ENCODE measurements at regions not wholly inside any gene's neighbourhood (a gene's known extent, or its start where the extent isn't known, plus 50 kb on each side); places are given as distances from the start of the nearest gene placed in this dataset.

DNA sequence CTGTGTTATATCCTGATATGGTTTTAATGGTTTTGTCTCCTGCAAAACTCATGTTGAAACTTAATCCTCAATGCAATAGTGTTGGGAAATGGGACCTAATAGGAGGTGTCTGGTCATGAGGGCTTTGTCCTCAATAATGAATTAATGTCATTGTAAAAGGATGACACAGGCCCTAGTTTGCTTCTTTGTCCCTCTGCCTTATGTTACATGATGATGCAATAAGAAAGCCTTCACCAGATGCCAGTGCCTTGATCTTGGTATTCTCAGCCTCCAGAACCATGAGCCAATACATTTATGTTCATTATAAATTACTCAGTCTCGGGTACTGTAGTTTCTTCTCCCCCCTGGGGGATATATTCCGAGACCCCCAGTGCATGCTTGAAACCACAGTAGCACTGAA, 1247.4 kb upstream of the SORCS1 start:
- no peak overlapping the region for H3K4me3 Mint-ChIP-seq
- H3K27ac Mint-ChIP-seq: no peak overlapping the region
- H3K9me3 Mint-ChIP-seq (ENCODE audit: low read depth): peaks cover 3% of the 10 kb centered on the region
- H3K36me3 Mint-ChIP-seq: no peaks in the 10 kb centered on the region
- H3K27me3 Mint-ChIP-seq: no peaks in the 10 kb centered on the region
- H3K4me1 Mint-ChIP-seq (ENCODE audit: low read depth): no peaks in the 10 kb centered on the region

DNA sequence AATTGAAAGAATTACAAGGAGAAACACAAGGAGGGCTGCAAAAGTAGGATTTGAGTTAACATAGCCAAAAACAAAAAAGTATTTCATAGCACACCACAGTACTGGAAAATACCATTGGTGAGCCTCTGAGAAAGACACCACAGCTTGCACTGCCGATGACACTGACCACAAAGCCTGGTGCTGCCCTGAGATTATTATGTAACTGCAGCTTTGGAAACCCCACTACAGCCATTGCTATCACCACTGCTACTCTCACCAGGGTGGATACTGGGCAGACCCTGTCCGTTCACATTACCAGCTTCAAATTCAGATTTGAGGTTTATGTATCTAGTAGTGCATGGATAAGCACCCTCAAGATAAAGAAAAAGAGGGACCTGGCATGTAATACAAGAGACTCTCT, 1246.7 kb upstream of the SORCS1 start:
- Mint-ChIP-seq H3K36me3 (no peaks in the 10 kb centered on the region), H3K9me3 (ENCODE audit: low read depth) (peaks cover 1% of the 10 kb centered on the region), H3K27me3 (no peaks in the 10 kb centered on the region), H3K4me3 (no peak overlapping the region), H3K4me1 (ENCODE audit: low read depth) (no peaks in the 10 kb centered on the region), H3K27ac (no peak overlapping the region)

DNA sequence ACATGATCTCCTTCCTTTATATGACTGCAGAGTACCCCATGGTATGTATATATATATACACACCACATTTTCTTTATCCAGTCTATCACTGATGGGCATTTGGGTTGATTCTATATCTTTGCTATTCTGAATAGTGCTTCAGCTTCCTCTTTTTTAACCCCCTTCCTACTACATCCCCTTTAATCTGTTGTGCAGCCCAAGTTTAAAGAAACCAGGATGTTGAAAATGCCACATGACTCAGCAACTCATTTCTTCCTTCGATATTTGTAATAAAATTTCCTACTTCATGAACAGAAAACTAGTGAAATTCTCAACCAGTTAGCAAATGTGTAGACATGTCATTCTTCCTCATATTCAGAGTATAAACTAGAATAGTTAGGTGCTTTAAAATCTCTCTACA, 1245.7 kb upstream of the SORCS1 start:
- H3K27ac Mint-ChIP-seq: no peak overlapping the region
- H3K27me3 Mint-ChIP-seq: no peaks in the 10 kb centered on the region
- no peaks in the 10 kb centered on the region for H3K9me3 Mint-ChIP-seq (ENCODE audit: low read depth)
- H3K36me3 Mint-ChIP-seq: no peaks in the 10 kb centered on the region
- no peaks in the 10 kb centered on the region for H3K4me1 Mint-ChIP-seq (ENCODE audit: low read depth)
- H3K4me3 Mint-ChIP-seq: no peak overlapping the region

DNA sequence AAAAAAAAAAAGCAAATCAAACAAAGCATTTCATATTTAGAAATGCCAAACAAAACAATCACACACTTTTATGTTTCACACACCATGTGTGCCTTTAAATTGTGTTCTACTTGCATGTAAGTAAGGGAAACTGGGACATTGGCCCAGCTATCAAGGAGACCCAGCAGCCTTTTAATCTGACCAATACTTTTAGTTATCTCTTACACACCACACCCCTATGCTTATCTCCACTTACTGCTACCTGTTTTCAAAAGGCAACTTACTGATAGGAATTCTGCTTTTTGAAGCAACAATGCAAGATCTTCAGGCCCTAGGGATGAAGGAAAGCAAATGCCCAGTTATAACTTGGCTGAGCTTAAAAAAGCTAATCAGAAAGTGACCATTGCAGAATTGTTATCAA, 1244.8 kb upstream of the SORCS1 start:
- Mint-ChIP-seq H3K27me3 (no peaks in the 10 kb centered on the region), H3K36me3 (no peaks in the 10 kb centered on the region), H3K4me1 (ENCODE audit: low read depth) (no peaks in the 10 kb centered on the region), H3K27ac (no peak overlapping the region), H3K4me3 (no peak overlapping the region), H3K9me3 (ENCODE audit: low read depth) (no peaks in the 10 kb centered on the region)

DNA sequence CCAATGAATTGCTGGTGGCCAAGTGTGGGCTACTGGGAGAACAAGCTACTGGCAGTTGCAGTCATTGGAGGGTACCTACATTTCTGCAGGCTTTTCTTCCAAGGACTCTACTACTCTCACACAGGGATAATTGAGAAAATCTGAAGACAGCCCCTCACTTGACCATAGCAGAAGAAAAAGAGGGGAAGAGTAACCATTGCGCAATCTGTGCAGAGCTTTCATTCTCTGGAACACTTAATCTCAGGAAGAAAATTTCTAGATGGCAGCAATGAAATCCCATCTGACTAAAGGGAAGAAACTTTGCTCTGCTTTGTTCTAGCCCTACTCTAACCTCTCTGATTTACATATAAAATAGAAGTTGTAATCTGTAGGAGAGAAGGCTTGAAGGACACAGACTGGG, 1239.6 kb upstream of the SORCS1 start:
- Mint-ChIP-seq H3K4me1 (ENCODE audit: low read depth) (no peaks in the 10 kb centered on the region), H3K27me3 (no peaks in the 10 kb centered on the region), H3K27ac (no peak overlapping the region), H3K36me3 (no peaks in the 10 kb centered on the region), H3K9me3 (ENCODE audit: low read depth) (no peaks in the 10 kb centered on the region), H3K4me3 (no peak overlapping the region)

DNA sequence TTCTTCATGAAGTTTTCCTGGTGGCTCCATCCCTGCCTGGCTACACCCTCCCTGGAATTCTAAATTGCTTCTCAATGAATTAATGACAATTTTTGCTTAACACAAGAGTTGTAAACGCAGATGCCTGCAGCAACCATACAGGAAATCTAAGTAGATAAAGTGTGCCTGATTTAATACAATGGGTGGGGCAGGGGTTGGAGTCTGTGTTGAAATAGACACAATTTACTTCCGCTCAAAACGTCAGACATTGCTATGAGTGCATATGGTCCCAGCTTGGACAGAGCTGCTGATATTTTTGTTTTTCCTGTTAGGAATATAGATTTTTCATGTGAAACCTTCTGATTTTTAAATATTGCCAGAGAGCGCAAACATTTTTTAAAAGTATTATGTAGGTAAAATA, 1235.0 kb upstream of the SORCS1 start:
- no peak overlapping the region for H3K4me3 Mint-ChIP-seq
- no peak overlapping the region for H3K27ac Mint-ChIP-seq
- no peaks in the 10 kb centered on the region for H3K27me3 Mint-ChIP-seq
- no peaks in the 10 kb centered on the region for H3K36me3 Mint-ChIP-seq
- H3K4me1 Mint-ChIP-seq (ENCODE audit: low read depth): no peaks in the 10 kb centered on the region
- H3K9me3 Mint-ChIP-seq (ENCODE audit: low read depth): peaks cover 3% of the 10 kb centered on the region

DNA sequence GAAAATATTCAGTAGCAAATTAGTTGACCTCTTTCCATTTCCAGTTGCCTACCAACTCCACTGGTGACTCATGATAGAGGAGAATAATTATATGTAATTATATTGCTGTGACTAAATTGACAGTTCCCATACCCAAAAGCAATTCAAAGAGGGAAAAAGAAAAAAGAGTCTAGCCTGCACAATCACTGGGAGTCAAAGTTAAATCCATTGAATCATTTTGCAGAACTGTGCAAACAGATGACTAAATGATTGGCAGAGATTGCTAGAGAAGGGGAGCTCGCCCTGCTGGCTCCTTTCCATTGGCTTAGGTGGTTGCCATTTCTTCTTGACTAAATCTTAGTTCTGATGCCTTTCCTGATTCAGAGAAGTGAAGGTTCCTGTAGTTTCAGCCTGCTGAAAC, 1228.6 kb upstream of the SORCS1 start:
- no peaks in the 10 kb centered on the region for H3K36me3 Mint-ChIP-seq
- peaks cover 6% of the 10 kb centered on the region for H3K9me3 Mint-ChIP-seq (ENCODE audit: low read depth)
- no peaks in the 10 kb centered on the region for H3K4me1 Mint-ChIP-seq (ENCODE audit: low read depth)
- H3K27ac Mint-ChIP-seq: no peak overlapping the region
- no peak overlapping the region for H3K4me3 Mint-ChIP-seq
- no peaks in the 10 kb centered on the region for H3K27me3 Mint-ChIP-seq

DNA sequence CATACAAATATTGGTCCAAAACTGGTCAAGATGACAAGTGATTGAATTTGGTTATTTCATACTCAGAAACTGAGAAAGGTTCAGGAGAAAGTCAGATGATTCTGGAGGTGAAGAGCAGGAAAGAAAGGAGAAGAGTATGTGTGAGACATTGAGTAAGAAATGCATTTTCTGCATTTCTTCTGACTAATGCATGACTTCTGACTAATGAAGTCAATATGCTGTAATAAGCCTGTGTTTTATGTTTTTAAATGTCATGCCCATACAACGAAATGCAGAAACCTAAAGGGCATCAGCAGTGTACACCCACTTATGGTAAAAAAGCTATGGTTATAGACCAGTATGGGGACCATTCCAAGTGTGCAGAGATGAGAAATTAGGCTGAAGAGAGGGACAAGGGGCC, 1227.8 kb upstream of the SORCS1 start:
- Mint-ChIP-seq H3K36me3 (no peaks in the 10 kb centered on the region), H3K9me3 (ENCODE audit: low read depth) (peaks cover 3% of the 10 kb centered on the region), H3K27ac (no peak overlapping the region), H3K27me3 (no peaks in the 10 kb centered on the region), H3K4me1 (ENCODE audit: low read depth) (no peaks in the 10 kb centered on the region), H3K4me3 (no peak overlapping the region)

DNA sequence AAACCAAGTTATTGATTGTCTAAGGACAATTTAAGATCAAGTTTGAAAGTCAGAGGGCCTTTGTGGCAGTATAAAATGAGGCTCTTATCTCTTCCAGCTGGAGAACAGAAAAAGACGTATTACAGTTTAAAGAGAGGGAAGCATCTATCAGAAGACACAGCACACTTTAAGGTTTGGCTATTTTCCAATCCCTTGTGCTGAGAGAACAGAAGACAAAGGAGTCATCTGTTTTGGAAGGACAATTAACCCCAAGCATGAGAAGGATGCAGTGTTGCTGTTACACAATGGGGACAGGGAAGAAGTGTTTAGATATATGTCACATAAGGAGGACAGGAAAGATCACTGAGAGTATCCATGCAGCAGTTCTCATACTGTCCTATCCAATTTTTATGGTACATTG, 1224.2 kb upstream of the SORCS1 start:
- Mint-ChIP-seq H3K27me3 (no peaks in the 10 kb centered on the region), H3K36me3 (no peaks in the 10 kb centered on the region), H3K27ac (no peak overlapping the region), H3K9me3 (ENCODE audit: low read depth) (peaks cover 3% of the 10 kb centered on the region), H3K4me1 (ENCODE audit: low read depth) (no peaks in the 10 kb centered on the region), H3K4me3 (no peak overlapping the region)

DNA sequence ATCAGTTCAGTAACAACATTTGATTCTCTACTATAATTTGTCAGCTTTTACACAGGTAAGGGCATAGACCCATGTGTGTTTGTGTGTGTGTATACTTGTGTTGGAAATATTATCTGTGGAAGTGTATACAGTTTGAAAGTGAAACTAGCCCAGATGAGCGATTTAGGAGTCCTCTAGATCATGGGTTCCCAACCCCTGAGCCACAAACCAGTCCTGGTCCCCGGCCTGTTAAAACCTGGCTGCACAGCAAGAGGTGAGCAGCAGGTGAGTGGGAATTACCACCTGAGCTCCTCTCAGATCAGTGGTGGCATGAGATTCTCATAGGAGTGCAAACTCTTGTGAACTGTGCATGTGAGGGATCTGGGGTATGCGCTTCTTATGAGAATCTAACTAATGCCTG, 1221.5 kb upstream of the SORCS1 start:
- Mint-ChIP-seq H3K4me1 (ENCODE audit: low read depth) (no peaks in the 10 kb centered on the region), H3K4me3 (no peak overlapping the region), H3K9me3 (ENCODE audit: low read depth) (peaks cover 3% of the 10 kb centered on the region), H3K27me3 (no peaks in the 10 kb centered on the region), H3K36me3 (no peaks in the 10 kb centered on the region), H3K27ac (no peak overlapping the region)

DNA sequence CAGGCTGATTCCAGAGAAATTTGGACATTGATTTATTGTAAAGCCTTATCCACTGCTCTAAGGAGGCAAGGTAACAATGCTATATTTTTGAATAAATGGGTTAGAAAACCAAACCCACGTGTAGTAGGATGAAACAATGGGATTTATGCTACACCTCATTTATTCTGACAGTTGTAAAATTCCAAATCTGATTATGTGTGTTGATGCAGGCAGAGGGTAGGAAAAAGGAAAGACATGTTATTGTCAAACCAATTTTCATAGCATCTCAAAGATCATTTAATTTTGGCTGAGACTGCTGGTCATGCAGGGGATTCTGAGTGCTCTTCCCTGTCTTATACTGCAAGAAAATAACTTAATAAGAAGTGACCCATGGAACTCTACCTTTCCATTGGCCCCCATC, 1219.9 kb upstream of the SORCS1 start:
- no peaks in the 10 kb centered on the region for H3K4me1 Mint-ChIP-seq (ENCODE audit: low read depth)
- H3K4me3 Mint-ChIP-seq: no peak overlapping the region
- H3K9me3 Mint-ChIP-seq (ENCODE audit: low read depth): peaks cover 8% of the 10 kb centered on the region
- H3K27ac Mint-ChIP-seq: no peak overlapping the region
- no peaks in the 10 kb centered on the region for H3K27me3 Mint-ChIP-seq
- H3K36me3 Mint-ChIP-seq: no peaks in the 10 kb centered on the region

DNA sequence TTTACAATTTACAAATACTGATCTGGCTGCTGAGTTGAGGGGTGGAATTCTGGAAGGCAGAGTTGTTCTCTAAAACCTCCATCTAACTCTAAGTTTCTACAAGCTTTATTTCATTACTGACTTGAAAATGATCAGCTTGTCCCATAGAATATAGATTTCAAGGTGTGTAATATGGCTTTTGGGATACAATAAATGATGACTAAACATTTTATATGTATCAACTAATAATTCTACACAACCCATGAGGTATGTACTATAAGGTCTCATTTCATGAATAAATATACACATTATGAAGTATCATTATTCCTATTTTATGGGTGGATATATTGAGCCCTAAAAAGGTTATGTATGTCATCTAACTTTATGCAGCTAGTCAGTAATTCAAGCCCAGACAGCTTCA, 1214.3 kb upstream of the SORCS1 start:
- no peak overlapping the region for H3K27ac Mint-ChIP-seq
- H3K36me3 Mint-ChIP-seq: no peaks in the 10 kb centered on the region
- H3K27me3 Mint-ChIP-seq: no peaks in the 10 kb centered on the region
- H3K4me1 Mint-ChIP-seq (ENCODE audit: low read depth): no peaks in the 10 kb centered on the region
- peaks cover 16% of the 10 kb centered on the region for H3K9me3 Mint-ChIP-seq (ENCODE audit: low read depth)
- H3K4me3 Mint-ChIP-seq: no peak overlapping the region

DNA sequence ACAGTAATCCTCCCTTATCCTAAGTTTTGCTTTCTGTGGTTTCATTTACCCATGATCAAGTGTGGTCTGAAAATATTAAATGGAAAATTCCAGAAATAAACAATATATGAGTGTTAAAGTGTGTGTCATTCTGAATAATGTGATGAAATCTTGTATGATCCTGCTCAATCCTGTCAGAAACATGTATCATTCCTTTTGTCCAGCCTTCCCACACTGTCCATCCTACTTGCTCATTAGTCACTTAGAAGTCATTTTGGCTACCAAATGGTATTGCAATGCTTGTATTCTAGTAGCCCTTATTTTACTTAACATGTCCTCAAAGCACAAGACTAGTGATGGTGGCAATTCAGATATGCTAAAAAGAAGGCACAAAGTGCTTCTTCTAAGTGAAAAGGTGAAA, 1211.2 kb upstream of the SORCS1 start:
- H3K9me3 Mint-ChIP-seq (ENCODE audit: low read depth): peaks cover 13% of the 10 kb centered on the region
- H3K36me3 Mint-ChIP-seq: no peaks in the 10 kb centered on the region
- no peaks in the 10 kb centered on the region for H3K27me3 Mint-ChIP-seq
- no peak overlapping the region for H3K4me3 Mint-ChIP-seq
- no peaks in the 10 kb centered on the region for H3K4me1 Mint-ChIP-seq (ENCODE audit: low read depth)
- no peak overlapping the region for H3K27ac Mint-ChIP-seq

DNA sequence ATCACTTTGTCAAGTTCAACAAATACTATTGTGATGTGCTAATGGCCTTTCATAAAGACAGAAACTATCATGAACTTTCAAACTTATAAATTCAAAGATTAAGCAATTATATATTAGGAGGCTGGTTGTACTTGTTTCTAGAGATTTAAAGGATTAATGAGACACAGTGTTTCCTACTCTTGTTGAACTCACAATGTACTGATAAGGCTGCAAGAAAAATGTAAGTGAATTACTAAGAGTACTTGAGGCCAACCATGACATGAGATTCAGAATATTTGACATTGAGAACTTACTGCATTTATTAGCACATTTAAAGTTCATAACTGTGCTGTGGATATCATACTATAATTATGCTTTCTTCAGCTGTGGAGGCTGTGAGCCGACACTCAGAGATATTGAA, 1210.5 kb upstream of the SORCS1 start:
- Mint-ChIP-seq H3K4me1 (ENCODE audit: low read depth) (no peaks in the 10 kb centered on the region), H3K9me3 (ENCODE audit: low read depth) (peaks cover 8% of the 10 kb centered on the region), H3K27me3 (no peaks in the 10 kb centered on the region), H3K36me3 (no peaks in the 10 kb centered on the region), H3K27ac (no peak overlapping the region), H3K4me3 (no peak overlapping the region)

DNA sequence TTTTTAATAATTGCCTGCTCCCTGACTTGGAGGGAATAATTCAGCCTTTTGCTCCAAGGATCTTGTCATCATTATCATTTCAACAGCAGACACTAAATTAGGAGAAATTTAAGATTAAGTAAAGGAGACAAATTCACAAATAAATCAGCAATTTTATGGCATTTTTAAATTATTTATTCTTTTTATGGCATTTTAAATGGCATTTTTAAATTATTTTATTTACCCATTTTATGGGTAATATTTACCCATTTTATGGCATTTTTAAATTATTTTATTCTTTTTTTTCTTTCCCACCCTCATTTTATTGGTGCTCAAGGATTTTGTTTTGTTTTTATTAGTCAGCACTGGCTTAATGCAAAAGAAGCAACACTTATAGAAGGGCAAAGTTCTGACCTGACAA, 1201.0 kb upstream of the SORCS1 start:
- peaks cover 3% of the 10 kb centered on the region for H3K9me3 Mint-ChIP-seq (ENCODE audit: low read depth)
- H3K27ac Mint-ChIP-seq: no peak overlapping the region
- H3K36me3 Mint-ChIP-seq: no peaks in the 10 kb centered on the region
- no peaks in the 10 kb centered on the region for H3K4me1 Mint-ChIP-seq (ENCODE audit: low read depth)
- no peak overlapping the region for H3K4me3 Mint-ChIP-seq
- H3K27me3 Mint-ChIP-seq: no peaks in the 10 kb centered on the region

DNA sequence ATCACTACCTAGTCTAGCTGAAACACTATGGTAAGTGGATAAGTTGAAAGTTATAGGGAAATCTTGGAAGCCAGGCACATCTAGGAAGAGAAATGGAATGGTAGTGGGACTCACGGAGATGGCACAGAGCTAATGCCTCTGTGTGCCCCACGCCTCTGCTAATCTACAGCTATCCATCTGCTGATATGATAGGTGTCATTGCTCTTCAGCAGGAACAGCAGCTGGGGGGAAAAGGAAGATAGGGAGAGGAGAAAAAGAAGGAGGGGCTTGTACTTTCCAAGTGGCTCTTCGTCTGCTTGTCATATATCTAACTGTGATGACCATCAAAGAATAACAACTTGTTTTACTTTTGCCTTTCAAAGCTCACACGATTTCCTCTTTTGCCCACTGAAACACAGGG, 1199.1 kb upstream of the SORCS1 start:
- H3K9me3 Mint-ChIP-seq (ENCODE audit: low read depth): peaks cover 3% of the 10 kb centered on the region
- H3K4me1 Mint-ChIP-seq (ENCODE audit: low read depth): no peaks in the 10 kb centered on the region
- no peaks in the 10 kb centered on the region for H3K27me3 Mint-ChIP-seq
- H3K4me3 Mint-ChIP-seq: no peak overlapping the region
- H3K36me3 Mint-ChIP-seq: no peaks in the 10 kb centered on the region
- no peak overlapping the region for H3K27ac Mint-ChIP-seq

DNA sequence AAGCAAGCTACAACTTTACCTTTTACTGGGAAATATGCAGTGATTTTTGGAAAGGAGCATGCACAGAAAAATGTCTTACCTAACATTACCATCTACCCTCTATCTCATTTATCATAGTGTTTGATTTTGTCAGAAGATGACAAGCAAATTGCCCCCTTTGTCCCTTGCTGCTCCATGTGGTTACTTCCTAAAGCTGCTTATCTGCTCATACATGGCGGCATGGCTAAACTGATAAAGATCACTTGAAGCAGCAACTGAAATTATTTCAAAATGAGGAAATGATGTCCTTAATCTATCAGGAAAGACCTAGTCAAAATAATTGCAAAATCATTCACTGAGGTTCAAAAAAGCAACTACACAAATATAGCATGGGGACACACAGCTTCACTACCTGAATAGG, 1198.5 kb upstream of the SORCS1 start:
- Mint-ChIP-seq H3K27me3 (no peaks in the 10 kb centered on the region), H3K9me3 (ENCODE audit: low read depth) (peaks cover 3% of the 10 kb centered on the region), H3K4me1 (ENCODE audit: low read depth) (no peaks in the 10 kb centered on the region), H3K27ac (no peak overlapping the region), H3K36me3 (no peaks in the 10 kb centered on the region), H3K4me3 (no peak overlapping the region)
